Fibroblast of pulmonary artery (primary cell): ENCODE measurements at regions not wholly inside any gene's neighbourhood (a gene's known extent, or its start where the extent isn't known, plus 50 kb on each side); places are given as distances from the start of the nearest gene placed in this dataset.

Experiments used
- DNase-seq: peaks from one replicate; pipeline ENCODE4 v3.0.0-alpha.2; 2010; ENCODE audit warnings: low read depth
- H3K4me3 ChIP-seq: replicated peaks from 2 replicates; pipeline ENCODE4 v1.5.1; 2011; ENCODE audit warnings: low read depth, mild to moderate bottlenecking, control low read depth, low read length, moderate library complexity
- CTCF ChIP-seq: IDR thresholded peaks from 2 replicates; pipeline ENCODE4 v1.5.1; 2011; ENCODE audit warnings: mild to moderate bottlenecking, control low read depth, low read length, inconsistent platforms; ENCODE audit errors: missing control alignments

GRCh38 chr5:19196631-19197030 is 791.4 kb downstream of the CDH18 start:
- no peak for TF ChIP-seq CTCF
- DNase-seq = no peak
- H3K4me3 ChIP-seq = no peak overlapping the region

GRCh38 chr5:19200251-19200650 is 787.7 kb downstream of the CDH18 start:
- no peak overlapping the region for H3K4me3 ChIP-seq
- no peak for TF ChIP-seq CTCF
- no peak for DNase-seq

- TF ChIP-seq CTCF = no peak
- H3K4me3 ChIP-seq = no peak overlapping the region
- DNase-seq = no peak
Observed at GRCh38 chr5:19208397-19208796, 779.6 kb downstream of the CDH18 start.

GRCh38 chr5:19210886-19211285 is 777.1 kb downstream of the CDH18 start:
- no peak for DNase-seq
- H3K4me3 ChIP-seq = no peak overlapping the region
- TF ChIP-seq CTCF = no peak

GRCh38 chr5:19229179-19229835 is 758.7 kb downstream of the CDH18 start:
- TF ChIP-seq CTCF = no peak
- no peak overlapping the region for H3K4me3 ChIP-seq
- no peak for DNase-seq

GRCh38 chr5:19233573-19233972 is 754.4 kb downstream of the CDH18 start:
- H3K4me3 ChIP-seq = no peak overlapping the region
- DNase-seq = no peak
- no peak for TF ChIP-seq CTCF

GRCh38 chr5:19235101-19235584 is 752.9 kb downstream of the CDH18 start:
- H3K4me3 ChIP-seq = no peak overlapping the region
- TF ChIP-seq CTCF = no peak
- no peak for DNase-seq
